Stimulated activated CD8-positive, alpha-beta memory T cell treated with anti-CD3 and anti-CD28 coated beads, Interleukin-2, amount 100 ng/mL, for 1 hour (primary cell): ENCODE measurements at regions not wholly inside any gene's neighbourhood (a gene's known extent, or its start where the extent isn't known, plus 50 kb on each side); places are given as distances from the start of the nearest gene placed in this dataset.

Experiments used
- DNase-seq, 2 donors: peaks; one replicate each; pipeline ENCODE4 v3.0.0-alpha.2; 2020; ENCODE audit warnings: low read depth in 2 of 2

DNA sequence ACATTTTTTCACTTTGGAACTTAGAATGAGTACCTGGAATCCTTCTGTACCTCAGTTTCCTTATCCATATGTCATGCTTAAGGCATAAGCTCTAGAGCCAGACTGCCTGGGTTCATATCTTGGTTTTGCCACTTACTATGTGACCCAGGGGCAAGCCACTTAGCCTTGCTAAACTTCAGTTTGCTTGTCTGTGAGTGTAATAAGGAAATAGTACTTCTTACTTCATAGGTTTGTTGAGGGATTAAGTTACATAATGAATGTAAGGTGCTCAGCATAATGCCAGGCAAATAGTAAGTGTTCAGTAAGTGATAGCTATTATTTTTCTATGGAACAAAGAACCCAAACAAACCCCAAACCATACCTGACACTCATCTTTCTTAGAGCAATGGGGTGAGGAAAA, 225.1 kb downstream of the BCAT1 start:
- no peak for DNase-seq

DNA sequence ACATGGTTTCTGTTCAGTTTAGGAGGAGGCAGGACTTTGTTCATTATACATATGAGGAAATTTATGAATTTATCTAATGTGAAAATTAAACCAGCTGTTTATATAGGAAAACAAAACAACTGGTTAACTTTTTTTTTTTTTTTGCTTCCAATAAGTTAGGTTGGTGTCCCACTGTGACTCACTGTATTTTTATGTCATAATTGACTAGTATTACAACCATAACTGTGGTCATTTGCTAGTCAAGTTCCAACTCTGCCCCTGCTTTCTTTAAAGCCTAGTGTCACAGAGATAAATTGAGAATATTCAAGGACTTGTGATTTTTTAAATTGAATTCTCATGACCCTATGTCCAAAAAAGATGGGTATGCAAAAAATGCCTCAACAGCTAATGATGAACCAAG, 227.7 kb downstream of the BCAT1 start:
- DNase-seq: no peak

DNA sequence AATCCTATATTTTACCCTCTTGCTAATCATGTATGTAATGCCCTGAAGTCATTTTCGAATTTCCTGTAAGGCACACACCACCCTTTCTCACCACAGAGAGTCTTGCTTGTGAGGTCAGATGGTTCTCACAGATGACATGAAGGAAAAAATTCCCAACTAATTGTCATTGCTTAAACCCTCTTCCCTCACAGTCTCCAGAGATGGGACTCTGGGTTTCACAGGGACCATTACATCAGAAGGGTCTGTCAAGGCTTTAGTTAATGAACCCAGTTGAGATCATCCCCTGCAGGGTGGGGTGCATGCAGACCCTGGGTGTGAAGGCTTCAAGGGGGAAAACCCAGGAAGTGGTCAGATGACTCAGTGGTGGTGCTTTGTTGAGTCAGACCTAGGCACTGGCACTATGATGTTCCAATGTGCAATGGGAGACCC, 229.6 kb downstream of the BCAT1 start:
- peak; percentile 1 to 10 for DNase-seq

DNA sequence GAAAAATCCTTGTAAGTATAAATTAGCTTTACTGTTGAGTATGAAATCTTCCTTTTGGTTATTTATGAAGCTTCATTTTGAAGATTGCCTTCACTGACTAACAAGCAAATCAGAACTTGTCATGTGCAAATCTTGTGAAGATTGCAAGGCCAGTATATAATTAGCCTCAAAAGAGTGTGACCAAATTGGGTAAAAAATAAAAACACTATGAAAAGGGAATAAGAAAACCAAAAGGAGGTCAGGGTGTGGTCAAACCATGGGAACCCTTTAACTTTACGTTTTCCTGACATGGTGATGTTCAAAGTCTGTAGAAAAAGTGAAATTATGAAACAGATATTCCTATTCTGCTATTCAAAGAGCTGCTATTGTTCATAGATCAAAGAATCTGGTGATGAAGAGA, 230.3 kb downstream of the BCAT1 start:
- no peak for DNase-seq

DNA sequence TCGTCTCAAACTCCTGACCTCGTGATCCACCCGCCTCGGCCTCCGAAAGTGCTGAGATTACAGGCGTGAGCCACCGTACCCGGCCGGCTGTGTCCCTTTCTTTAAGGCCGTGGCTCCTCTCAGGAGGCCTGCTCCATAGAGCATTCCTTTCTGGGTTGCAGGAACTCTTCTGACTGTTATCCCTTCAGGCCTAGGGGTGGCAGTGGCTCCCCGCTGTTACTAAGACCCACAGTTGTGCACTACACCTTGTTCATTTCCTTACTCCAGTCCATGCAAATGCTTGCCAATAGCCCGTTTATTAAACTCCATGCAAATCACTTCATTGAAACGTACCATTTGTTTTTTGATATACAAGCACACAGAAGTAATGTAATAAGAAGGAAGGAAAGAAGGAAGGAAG, 234.7 kb downstream of the BCAT1 start:
- DNase-seq: no peak

DNA sequence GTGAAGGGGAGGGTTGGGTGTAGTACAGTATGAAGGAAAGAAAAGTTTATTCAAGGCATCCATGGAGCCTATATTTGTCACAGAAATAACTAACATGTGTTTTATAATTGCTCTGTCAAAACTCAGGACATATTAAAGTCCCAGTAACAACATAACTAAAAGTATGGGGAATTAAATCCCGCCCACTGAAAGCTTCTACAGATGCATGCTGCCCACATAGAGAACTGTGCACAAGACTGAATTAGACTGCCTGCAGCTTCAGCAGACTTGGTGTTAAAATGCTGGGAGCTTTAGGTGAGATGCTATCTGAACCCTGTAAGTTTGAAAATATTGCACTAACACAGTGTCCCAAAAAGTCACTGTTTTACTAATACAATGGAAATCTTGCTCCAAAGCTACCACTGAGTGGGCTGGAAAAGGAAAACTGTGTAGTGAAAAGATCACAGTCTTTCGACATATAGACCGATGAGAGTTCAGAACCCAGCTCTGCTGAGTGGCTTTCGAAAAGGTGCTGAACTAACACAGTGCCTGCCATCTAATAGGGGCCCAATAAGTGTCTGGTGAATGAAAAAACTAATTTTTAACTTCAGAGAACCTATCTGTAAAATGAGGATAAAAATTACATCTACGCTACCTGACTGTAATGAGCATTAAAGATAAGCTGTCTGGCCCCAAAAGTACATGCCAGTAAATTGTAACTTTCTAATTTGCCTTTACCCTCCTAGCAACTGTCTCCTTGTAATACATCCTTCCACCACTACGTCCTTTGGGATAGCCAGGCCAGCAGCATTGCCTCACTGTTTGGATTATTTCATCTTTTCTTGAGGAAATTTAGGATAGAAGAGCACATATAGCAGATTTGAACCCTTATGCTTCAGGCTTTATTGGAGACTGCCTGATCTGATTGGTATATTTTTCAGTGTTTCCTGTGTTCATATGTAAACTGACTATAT, 237.6 kb downstream of the BCAT1 start:
- DNase-seq: no peak

DNA sequence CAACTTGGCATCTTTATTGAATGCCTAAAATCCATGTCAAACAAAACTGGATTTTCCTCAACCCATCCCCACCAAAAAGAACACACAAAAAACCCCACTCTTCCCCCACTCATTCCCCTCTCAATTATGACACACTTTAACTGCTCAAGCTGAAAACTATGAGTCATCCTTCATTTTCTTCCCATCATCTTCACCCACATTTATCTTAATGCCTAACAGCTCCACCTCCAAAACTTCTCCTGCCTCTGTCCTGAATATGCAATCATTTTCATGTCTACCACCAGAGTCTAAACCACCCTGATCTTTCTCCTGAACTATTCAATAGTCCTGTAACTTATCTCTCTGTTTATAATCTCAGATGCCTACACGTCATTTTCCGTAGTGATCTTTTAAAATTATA, 239.7 kb downstream of the BCAT1 start:
- DNase-seq: no peak

DNA sequence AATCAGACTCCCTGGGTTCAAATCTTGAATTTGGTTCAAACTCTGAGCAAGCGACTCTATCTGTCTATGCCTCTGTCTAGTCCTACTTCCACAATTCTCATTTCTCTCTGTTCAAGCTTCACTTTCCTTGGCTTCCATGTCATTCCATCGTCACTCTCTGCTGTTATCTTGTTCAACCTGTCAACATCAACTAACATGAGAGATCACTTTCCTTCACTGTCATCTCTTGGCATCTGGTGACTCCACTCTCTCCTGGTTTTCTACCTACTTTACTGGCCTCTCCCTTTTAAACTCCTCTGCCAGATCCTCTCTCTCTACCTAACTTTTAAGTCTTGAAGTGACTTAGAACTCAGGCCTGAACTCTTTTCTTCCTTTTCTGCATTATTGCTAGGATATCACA, 240.2 kb downstream of the BCAT1 start:
- no peak for DNase-seq

DNA sequence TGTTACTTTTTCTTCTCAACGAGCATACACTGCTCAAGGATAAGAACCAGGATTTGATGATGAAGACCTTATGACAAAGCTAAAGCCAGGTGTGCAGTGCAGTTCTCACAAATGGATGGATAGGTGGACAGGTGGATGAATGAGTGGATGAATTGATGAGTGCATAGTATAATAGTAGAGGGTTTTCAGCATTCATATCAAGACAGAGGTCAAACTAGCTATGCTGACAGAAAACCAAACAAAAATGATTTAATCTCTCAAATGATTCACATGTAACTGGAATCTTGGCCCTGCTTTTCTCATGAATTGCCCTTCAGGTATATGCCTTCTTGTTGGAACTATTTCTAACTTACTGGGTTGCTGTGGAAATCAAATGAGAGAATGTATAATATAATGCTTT, 240.9 kb downstream of the BCAT1 start:
- DNase-seq: no peak

DNA sequence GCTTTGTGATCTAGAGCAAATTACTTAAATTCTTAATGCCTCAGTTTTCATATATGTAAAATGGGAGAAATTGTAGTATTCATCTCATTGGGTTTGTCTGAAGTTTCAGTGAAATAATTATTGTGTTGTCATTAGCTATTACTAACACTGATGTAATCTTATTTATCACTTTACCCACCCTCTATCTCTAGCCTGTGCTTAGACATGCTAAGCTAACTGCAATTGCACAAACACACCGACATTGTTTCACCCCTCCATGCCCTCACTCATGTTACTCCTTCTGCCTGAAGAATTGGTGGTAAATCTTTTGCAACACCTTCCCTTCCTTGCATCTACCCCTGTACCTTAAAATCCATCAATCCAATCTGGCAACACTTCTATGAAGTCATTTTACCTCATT, 241.6 kb downstream of the BCAT1 start:
- DNase-seq: no peak

DNA sequence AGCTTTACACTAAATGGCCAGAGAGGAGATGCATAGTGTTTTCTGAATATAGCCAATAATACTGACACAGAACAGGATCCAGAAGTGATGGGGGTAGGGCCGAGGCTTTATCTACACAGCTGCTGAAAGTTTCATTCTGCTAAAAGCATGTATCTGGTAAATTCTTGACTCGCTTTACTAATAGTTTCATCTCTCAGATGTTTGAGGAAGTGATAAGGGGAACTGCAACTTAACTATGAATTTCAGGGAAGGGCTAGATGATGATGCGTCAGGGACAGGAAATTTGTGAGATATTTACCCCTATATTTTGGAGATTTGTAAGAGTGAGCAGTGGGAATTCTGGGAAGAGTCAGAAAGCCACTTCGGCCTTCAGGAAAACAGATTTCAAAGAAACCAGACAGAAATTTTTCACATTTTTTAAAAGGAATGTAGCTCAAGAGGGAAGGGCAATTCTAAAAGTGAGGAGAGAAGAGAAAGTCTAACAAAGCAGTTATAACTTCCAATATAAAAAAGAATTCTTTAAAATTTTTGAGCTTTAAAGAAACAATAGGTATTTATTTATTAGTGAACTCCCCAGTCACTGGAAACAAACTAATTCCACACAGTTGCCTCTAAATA, 243.1 kb downstream of the BCAT1 start:
- DNase-seq: no peak

DNA sequence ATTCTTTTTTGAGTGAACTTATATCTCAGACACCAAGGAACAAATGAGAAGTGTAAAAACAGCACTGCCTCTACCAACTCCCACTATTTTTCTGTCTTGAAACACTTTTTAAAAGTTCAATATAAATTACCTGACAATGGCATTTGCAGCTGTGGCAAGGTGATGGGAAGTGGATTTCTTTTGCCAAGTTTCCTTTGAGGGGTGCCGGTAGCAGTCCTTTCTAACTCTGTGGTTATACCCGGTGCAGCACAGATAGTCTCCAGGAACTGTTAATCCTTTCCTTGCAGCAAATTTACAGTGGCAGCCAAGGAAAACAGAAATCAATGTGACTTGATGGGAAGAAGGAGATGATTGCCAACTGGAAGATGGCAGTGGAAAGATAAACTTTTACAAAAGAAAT, 243.7 kb downstream of the BCAT1 start:
- no peak for DNase-seq

DNA sequence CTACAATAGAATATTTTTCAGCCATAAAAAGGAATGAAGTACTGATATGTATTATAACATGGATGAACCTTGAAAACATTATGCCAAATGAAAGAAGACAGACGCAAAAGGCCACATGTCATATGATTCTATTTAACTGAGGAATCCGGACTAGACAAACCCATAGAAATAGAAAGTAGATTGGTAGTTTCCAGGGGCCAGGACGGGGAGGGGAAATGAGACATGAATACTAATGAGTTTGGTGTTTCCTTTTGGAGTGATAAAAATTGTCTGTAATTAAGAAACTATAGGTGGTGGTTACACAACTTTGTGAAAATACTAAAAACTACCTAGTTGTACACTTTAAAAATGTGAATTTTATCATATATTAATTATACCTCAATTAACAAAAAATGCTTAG, 247.6 kb downstream of the BCAT1 start:
- no peak for DNase-seq

DNA sequence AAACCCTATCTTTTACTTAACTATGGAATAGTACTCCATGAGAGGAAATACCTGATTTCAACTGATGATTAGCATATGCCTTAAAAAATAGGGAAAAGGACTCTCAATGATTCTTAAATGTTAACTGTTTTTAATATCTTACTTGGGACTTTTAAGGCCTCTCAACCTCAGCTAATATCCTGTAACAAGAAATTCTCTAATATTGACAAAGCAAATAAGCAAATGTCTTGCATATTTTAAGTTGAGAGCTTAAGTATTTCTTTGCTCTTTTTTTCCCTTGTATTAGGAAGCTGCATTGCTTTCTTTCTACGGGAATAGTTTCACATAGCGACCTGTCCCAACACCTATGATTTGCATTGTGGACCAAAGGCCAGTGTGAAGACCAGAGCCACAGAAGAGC, 249.9 kb downstream of the BCAT1 start:
- DNase-seq: no peak

DNA sequence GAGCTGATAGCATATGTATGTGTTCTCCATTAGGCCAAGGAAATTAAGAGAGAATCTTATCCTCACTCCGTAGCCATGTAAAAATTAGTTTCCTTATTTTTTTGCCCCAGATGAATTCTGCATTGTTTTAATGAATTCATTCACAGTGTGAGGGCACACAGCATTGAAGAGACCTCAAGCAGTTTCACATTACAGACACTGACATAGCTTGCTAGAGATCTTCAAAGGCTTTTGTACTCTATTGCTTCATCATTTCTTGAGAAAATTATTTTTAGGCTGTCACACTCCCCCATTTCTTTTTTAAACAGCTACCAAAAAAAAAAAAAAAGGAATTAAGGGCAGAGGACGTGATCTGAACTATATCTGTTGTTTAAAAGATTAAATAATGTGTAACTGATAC, 251.1 kb downstream of the BCAT1 start:
- DNase-seq: no peak

DNA sequence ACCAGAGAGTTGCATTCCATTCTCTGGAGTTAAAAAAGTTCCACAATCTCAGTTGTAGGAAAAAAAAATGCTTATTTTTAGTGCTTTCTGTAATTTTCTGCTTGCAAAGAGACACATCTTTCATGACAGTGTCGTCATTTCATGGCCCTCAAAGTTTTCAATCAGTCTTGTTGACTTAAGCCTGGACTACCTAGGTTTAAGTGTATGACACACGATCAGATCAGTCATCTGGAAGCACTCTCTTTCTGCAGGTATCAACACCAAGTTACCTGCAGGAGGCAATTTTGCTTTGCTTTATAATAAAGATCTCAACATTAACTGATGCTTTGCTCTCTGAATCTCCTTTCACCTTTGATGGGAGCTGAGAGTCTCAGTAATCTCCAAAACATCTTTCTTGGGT, 251.6 kb downstream of the BCAT1 start:
- no peak for DNase-seq

DNA sequence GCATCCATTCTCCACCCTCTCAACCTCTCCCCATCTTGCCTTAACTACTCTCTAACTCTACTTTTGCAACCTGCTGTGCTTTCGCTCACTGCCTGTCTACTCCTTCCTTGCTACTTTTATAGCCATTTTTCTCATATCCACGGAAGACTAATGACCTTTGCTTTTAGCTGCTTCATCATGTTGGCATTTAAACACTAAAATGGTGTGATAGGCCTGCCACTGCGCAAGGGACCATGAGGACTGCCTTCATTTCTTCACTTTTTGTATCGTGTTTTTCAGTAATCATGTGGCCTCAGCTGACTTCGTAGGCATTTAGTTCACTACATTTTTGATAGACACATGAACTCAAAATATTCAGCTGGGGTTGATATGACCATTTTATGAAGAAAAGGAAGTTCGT, 252.1 kb downstream of the BCAT1 start:
- no peak for DNase-seq

DNA sequence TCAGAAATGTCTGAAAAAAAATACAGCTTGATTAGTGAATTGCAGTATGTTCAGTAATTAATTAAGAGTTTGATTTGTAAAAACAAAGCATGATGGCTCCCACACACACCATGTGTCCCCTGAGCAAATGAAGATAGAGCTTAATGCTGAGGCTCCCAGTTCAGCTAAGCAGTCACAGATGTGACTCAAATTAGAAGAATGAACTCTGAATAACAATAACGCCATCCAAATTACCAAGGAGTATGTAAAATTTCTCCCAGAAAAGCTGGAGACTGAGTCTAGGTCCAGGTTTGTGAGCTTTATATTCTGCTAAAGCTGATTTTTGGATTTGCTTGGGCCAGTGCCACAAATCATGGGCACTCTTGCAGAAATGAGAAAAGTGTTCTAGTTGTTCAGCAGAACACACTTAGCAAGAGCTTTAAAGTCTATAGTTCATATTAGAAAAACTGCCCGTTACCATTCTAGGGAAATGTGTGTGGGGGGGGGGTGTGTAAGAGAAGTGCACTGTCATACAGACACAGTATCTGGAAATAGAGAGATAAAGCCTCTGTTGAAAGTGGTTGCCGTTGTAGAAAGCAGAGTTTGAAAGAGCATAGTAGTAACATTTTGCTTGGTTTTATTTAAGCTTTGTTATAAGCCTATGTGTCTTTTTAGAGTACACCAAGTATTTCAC, 253.1 kb downstream of the BCAT1 start:
- DNase-seq: no peak

DNA sequence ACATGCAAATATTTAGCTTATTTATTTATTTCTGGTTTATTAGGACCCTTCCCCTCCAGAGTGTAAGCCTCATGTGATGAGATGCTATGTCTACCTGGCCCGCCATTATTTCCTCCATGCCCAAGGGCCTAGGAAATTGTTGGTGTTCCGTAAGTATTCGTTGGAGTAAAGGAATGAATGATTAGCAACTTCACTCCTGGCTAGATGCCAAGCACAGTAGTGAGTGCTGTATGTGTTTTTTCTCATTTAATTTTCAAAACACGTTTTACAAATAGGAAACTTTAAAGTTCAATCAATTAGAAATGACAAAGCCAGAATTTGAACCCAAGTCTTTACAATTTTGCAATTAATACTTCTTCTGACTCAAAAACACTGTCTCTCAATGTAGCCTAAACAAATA, 253.8 kb downstream of the BCAT1 start:
- no peak for DNase-seq

DNA sequence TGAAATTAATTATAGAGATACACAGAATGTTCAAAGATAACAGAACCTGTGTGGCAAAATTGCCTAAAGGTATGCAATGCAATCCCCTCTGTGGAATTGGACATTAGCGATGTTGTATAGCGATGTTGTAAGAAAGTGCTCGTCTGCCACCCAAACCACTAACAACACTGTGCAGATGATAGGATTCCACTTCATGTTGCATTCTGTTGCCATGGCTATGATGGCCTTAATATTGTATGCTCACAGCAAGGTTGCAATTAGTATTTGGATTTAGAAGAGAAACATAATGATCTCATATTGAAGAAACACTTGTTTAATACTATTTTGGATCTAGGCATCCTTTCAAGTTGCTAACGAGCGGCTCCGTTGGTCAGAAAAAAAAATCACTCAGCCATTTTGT, 260.3 kb downstream of the BCAT1 start:
- DNase-seq: no peak

DNA sequence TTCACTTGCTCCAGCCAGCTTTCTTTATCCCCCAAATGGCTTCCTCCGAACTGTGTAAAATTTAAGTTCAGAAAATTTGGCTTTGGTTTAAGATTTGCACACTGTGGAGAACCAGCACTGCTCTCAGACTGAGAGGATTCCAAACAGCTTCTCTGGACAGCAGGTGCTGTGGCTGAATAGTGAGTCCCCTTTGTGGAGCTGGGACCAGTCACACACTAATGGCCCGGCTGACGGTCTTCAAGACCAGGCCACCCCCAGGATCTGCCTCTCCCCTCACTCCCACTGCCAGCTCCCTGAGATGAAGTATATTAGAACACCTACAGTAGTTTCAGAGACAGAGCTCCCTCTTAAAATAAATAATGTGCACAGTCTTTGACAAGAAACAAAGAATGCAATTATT, 267.3 kb downstream of the BCAT1 start:
- DNase-seq: no peak

DNA sequence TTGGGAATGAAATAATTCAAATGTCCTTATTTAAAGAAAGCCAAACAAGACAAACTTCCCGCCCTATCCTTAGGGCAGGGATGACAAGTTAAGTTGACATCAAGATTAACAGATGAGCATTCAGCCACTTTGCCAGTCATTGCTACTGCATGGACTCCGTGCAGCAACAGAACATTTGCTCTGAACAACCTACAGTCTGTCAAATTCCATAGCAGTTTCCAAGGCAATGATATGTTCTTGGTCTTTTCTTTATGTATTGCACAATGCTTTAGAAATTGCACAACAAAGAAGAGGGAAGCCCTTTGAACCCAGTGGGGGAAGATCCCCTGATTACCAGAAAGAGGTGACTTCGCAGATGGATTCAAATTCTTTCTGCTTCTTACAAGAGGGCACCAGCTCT, 269.8 kb downstream of the BCAT1 start:
- DNase-seq: no peak

DNA sequence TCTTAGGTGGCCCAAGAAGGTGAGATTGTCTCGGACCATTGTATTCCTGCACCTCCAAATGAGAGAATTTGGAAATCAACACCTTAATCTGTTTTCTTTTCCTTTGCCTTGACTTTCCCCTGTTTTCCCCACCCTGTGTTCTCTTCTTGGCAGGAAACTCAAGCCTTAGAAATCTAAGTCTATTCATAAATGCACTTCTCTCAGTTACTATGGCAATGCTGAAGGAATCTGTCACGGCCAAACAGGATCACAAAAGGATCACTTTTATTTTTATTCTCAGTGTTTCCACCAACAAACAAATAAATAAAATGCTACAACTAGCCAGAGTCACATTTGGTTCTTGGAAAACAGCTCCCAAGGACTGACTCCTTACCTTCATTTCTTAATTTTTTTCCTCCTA, 270.5 kb downstream of the BCAT1 start:
- DNase-seq: no peak
